CD4-positive, alpha-beta T cell (primary cell): ENCODE measurements at regions not wholly inside any gene's neighbourhood (a gene's known extent, or its start where the extent isn't known, plus 50 kb on each side); places are given as distances from the start of the nearest gene placed in this dataset.

Source experiments
- ATAC-seq: fragments of 200-7000 bp; cut with Tn5 transposase; one replicate; pipeline ENCODE4 v1.10.0; 2022; ENCODE audit warnings: mild to moderate bottlenecking; ENCODE audit not compliant: poor library complexity
- CTCF ChIA-PET: fragments of 350-600 bp; sonication (Branson Sonifier 250); formaldehyde crosslinking; loops from one replicate; lab custom pipeline; 2021; ENCODE audit warnings: antibody characterized with exemption, inconsistent platforms; lab: Charles Lee
- POLR2A ChIA-PET: fragments of 350-600 bp; sonication (Branson Sonifier 250); formaldehyde crosslinking; loops from one replicate; lab custom pipeline; 2021; ENCODE audit warnings: antibody characterized with exemption, inconsistent platforms; lab: Charles Lee
- DNase-seq, 14 experiments: peaks; one replicate each; pipeline ENCODE4 v3.0.0-alpha.2; 2013 to 2020; ENCODE audit warnings: mixed read lengths in 2 of 14
- H3K27ac ChIP-seq, 2 donors: one replicate each; pipeline versions ENCODE4 v1.5.1 to v1.7.0; 2013; ENCODE audit warnings: low read length in 2 of 2, low read depth in 1 of 2, mild to moderate bottlenecking in 1 of 2
- H3K27me3 ChIP-seq, 2 experiments: 1 replicate in 1 of 2; 2 replicates in 1 of 2; pipeline versions ENCODE4 v1.6.1 to v1.7.0; 2013; ENCODE audit warnings: low read length in 2 of 2, control low read depth in 1 of 2, mild to moderate bottlenecking in 1 of 2, moderate library complexity in 1 of 2; ENCODE audit not compliant: insufficient read depth in 2 of 2, control insufficient read depth in 1 of 2
- H3K36me3 ChIP-seq: one replicate; pipeline ENCODE4 v1.6.1; 2013; ENCODE audit warnings: low read length, control low read depth; ENCODE audit not compliant: insufficient read depth
- H3K4me1 ChIP-seq: one replicate; pipeline ENCODE4 v1.6.1; 2013; ENCODE audit warnings: low read length, control low read depth; ENCODE audit not compliant: insufficient read depth
- H3K4me3 ChIP-seq: one replicate; pipeline ENCODE4 v1.5.1; 2013; ENCODE audit warnings: mild to moderate bottlenecking, low read length, moderate library complexity
- H3K9me3 ChIP-seq, 2 experiments: 1 replicate in 1 of 2; 2 replicates in 1 of 2; pipeline versions ENCODE4 v1.6.1 to v1.7.0; 2013; ENCODE audit warnings: low read length in 2 of 2, mild to moderate bottlenecking in 2 of 2, control low read depth in 1 of 2, moderate library complexity in 1 of 2; ENCODE audit not compliant: control insufficient read depth in 1 of 2, insufficient read depth in 1 of 2
- H3K27ac Mint-ChIP-seq: one replicate; pipeline ENCODE4 v1.8.0; 2020; ENCODE audit warnings: mixed read lengths
- H3K27me3 Mint-ChIP-seq: one replicate; pipeline ENCODE4 v1.8.0; 2021; ENCODE audit warnings: mixed read lengths
- H3K36me3 Mint-ChIP-seq: one replicate; pipeline ENCODE4 v1.8.0; 2021; ENCODE audit warnings: low read depth, mixed read lengths
- H3K4me1 Mint-ChIP-seq: one replicate; pipeline ENCODE4 v1.8.0; 2021; ENCODE audit warnings: low read depth, mixed read lengths
- H3K4me3 Mint-ChIP-seq: one replicate; pipeline ENCODE4 v1.8.0; 2020; ENCODE audit warnings: mild to moderate bottlenecking, mixed read lengths
- H3K9me3 Mint-ChIP-seq: one replicate; pipeline ENCODE4 v1.8.0; 2020; ENCODE audit warnings: mixed read lengths
- intact Hi-C, 2 experiments: fragments of 100-400 bp; cut with DNase I in 1 of 2; cut with micrococcal nuclease in 1 of 2; formaldehyde crosslinking; loops; one replicate each; pipeline versions ENCODE4 v1.15.1 to v1.9.0; 2023 to 2025; cut with DNase I, micrococcal nuclease
- TF ChIP-seq, protein P1 (sequence below): fragments of 200-600 bp; IDR thresholded peaks from one replicate; pipeline ENCODE4 v1.8.0; 2022; ENCODE audit warnings: antibody characterized with exemption, mild to moderate bottlenecking

DNA sequence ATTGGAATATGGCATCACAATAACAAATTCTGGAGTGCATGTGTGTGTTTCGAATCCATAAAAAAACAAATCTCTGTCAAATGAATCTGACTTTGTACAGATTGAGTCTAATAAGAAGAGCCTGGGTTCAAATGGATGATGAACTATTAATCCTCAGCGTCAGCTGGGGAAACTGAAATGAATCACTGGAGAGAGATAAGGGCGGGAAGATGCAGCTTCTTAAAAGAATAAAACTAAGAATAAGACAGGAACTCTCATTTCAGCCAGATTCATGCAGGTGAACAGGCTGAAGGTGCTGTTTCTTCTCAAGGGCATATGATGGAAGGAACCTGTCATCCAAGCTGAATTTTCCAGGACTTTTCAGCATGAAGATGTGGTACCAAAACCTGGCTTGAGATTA, 202.6 kb upstream of the TRIB2 start:
- Mint-ChIP-seq H3K27me3 (no peaks in the 10 kb centered on the region), H3K9me3 (no peaks in the 10 kb centered on the region), H3K4me3 (no peak overlapping the region), H3K27ac (peak overlapping the region; percentile 80), H3K4me1 (peaks cover 87% of the 10 kb centered on the region), H3K36me3 (no peaks in the 10 kb centered on the region)
- TF ChIP-seq, protein P1, sequence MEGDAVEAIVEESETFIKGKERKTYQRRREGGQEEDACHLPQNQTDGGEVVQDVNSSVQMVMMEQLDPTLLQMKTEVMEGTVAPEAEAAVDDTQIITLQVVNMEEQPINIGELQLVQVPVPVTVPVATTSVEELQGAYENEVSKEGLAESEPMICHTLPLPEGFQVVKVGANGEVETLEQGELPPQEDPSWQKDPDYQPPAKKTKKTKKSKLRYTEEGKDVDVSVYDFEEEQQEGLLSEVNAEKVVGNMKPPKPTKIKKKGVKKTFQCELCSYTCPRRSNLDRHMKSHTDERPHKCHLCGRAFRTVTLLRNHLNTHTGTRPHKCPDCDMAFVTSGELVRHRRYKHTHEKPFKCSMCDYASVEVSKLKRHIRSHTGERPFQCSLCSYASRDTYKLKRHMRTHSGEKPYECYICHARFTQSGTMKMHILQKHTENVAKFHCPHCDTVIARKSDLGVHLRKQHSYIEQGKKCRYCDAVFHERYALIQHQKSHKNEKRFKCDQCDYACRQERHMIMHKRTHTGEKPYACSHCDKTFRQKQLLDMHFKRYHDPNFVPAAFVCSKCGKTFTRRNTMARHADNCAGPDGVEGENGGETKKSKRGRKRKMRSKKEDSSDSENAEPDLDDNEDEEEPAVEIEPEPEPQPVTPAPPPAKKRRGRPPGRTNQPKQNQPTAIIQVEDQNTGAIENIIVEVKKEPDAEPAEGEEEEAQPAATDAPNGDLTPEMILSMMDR: no peak
- intact Hi-C loops: no loop called here
- Histone ChIP-seq H3K9me3 (no peaks in the 10 kb centered on the region), H3K27ac (peak overlapping the region in 1 of 2 donors; percentile 32), H3K27me3 (no peaks in the 10 kb centered on the region), H3K4me1 (peaks cover 35% of the 10 kb centered on the region), H3K36me3 (no peaks in the 10 kb centered on the region), H3K4me3 (no peak overlapping the region)
- no peak for DNase-seq
- ATAC-seq: no peak
- ChIA-PET CTCF (interaction anchor here (1.5 kb wide), 1 partner anchor 20 kb away, joined by 6 read pairs; no protein-coding TSS in a partner anchor), POLR2A (interaction anchor here (0.6 to 2.6 kb wide), 5 partner anchors 12 to 204 kb away, joined by 3 to 14 read pairs (median 6); no protein-coding TSS in a partner anchor)

DNA sequence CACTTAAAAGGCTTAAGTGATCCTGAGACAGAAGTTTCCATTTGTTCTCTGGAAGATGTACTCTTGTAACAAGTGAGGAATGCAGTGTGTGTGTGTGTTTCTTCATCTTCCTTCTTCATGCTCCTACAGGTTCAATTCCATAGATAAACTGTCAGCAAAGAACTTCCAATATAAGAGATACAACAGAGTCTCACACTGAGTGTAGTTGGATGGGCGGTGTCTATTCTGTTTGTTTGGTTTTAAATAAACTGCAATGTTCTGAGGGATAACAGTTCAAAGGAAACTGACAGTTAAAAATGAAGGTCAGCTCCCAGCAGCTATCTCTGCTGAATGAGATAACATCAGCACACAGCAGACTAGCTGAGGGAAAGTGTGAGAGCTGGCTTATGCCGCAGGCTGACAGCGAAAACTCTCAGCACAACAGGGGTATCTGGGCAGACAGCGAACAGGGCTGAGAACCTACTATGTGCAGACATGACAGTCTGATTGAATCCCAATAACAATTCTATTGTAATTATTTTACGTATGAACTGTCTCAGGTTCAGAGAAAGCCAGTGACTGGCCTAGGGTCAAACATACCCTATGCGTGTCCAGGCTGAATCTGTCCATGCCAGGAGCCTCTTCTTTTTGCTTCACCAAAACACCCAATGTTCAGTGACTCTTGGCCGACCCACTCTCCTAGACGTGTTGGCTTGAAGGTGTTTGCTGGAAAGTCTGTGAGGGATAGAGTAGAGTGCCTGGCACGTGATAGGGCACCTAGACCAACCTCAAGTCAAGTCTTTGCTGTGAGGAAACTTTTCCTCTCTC, 201.9 kb upstream of the TRIB2 start:
- peak overlapping the region; percentile 42 for H3K4me3 Mint-ChIP-seq
- no peaks in the 10 kb centered on the region for H3K9me3 Mint-ChIP-seq
- DNase-seq (peak in 10 of 14 experiments; percentile 14 to 73 (median 35)), ATAC-seq (peak; percentile 86)
- Histone ChIP-seq H3K27ac (peak overlapping the region; percentile 14 to 32), H3K27me3 (no peaks in the 10 kb centered on the region), H3K4me3 (no peak overlapping the region), H3K36me3 (no peaks in the 10 kb centered on the region), H3K4me1 (peaks cover 35% of the 10 kb centered on the region), H3K9me3 (no peaks in the 10 kb centered on the region)
- CTCF ChIA-PET: interaction anchor here (1.5 kb wide), 1 partner anchor 21 kb away, joined by 6 read pairs; no protein-coding TSS in a partner anchor
- H3K4me1 Mint-ChIP-seq: peaks cover 80% of the 10 kb centered on the region
- H3K27ac Mint-ChIP-seq: peak overlapping the region; percentile 80
- no peaks in the 10 kb centered on the region for H3K27me3 Mint-ChIP-seq
- H3K36me3 Mint-ChIP-seq: no peaks in the 10 kb centered on the region
- TF ChIP-seq, protein P1: no peak
- POLR2A ChIA-PET: interaction anchor here (0.7 to 2.6 kb wide), 6 partner anchors 13 to 203 kb away, joined by 3 to 14 read pairs (median 5); no protein-coding TSS in a partner anchor
- intact Hi-C loops: no loop called here

DNA sequence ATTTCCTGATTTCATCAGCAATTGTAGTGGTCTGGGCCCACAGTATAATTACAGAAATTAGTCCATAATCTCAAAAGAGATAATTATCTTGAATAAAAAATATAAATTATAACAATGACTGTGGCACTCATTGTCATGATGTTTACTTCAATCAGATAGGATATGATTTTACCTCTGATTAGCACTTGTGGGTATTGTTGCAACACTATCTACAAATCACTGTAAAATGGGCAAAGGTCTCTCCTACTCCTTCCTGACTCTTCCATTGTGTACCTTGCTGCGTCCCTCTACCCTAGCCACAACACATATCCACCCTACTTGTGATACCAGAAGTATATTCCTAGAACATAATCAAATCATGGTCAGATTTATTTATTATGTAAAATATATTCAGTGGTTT, 200.9 kb upstream of the TRIB2 start:
- no peak overlapping the region for H3K4me3 ChIP-seq
- H3K9me3 ChIP-seq: no peaks in the 10 kb centered on the region
- no peak for ATAC-seq
- H3K36me3 ChIP-seq: no peaks in the 10 kb centered on the region
- peak overlapping the region; percentile 80 for H3K27ac Mint-ChIP-seq
- H3K9me3 Mint-ChIP-seq: no peaks in the 10 kb centered on the region
- intact Hi-C loops: no loop called here
- no peaks in the 10 kb centered on the region for H3K27me3 ChIP-seq
- no peaks in the 10 kb centered on the region for H3K27me3 Mint-ChIP-seq
- ChIA-PET POLR2A (interaction anchor here (1.6 kb wide), 1 partner anchor 32 kb away, joined by 7 read pairs; no protein-coding TSS in a partner anchor), CTCF (no interaction called here)
- peaks cover 70% of the 10 kb centered on the region for H3K4me1 Mint-ChIP-seq
- TF ChIP-seq, protein P1: no peak
- peak overlapping the region; percentile 25 for H3K4me3 Mint-ChIP-seq
- H3K4me1 ChIP-seq: peaks cover 33% of the 10 kb centered on the region
- no peak overlapping the region for H3K27ac ChIP-seq
- no peak for DNase-seq
- peaks cover 4% of the 10 kb centered on the region for H3K36me3 Mint-ChIP-seq
